NOMO-1 treated with DMSO at 0.1 percent for 48 hours (cell line): ENCODE measurements at regions not wholly inside any gene's neighbourhood (a gene's known extent, or its start where the extent isn't known, plus 50 kb on each side); places are given as distances from the start of the nearest gene placed in this dataset.
"Not testable (repeated sequence)": the region's sequence is repeated elsewhere in the genome, so short reads cannot be mapped to it uniquely, and the experiment has no call there.

Source experiments
- DNase-seq: peaks from one replicate; lab custom pipeline; 2025; ENCODE audit not compliant: unreplicated experiment; lab: John Stamatoyannopoulos, UW

- DNase-seq = peak; percentile 56
Observed at GRCh38 chr20:1757606-1758512, 100.3 kb upstream of the SIRPG start.

- DNase-seq = peak; percentile 86
Observed at GRCh38 chr20:1757072-1757471, 99.5 kb upstream of the SIRPG start.

- DNase-seq = no peak
Observed at GRCh38 chr20:1754749-1755148, 97.2 kb upstream of the SIRPG start.

GRCh38 chr20:1754306-1754705 lies 96.7 kb upstream of the SIRPG start:
- DNase-seq = no peak

GRCh38 chr20:1752045-1752444 lies 94.5 kb upstream of the SIRPG start:
- DNase-seq = no peak

- DNase-seq = no peak
Observed at GRCh38 chr20:1748777-1749176, 91.2 kb upstream of the SIRPG start.

GRCh38 chr20:1747953-1748577 lies 90.5 kb upstream of the SIRPG start:
- no peak for DNase-seq

- not testable (repeated sequence) for DNase-seq
Observed at GRCh38 chr20:1742049-1742434, 84.5 kb upstream of the SIRPG start.

- DNase-seq = peak; percentile 94
Observed at GRCh38 chr20:1741309-1742048, 83.9 kb upstream of the SIRPG start.

GRCh38 chr20:1737134-1737533 lies 79.6 kb upstream of the SIRPG start:
- DNase-seq = no peak

GRCh38 chr20:1735417-1736089 lies 78.0 kb upstream of the SIRPG start:
- no peak for DNase-seq

GRCh38 chr20:1734269-1734858 lies 76.8 kb upstream of the SIRPG start:
- peak; percentile 37 for DNase-seq

GRCh38 chr20:1731828-1732375 lies 74.3 kb upstream of the SIRPG start:
- DNase-seq = not testable (repeated sequence)

- not testable (repeated sequence) for DNase-seq
Observed at GRCh38 chr20:1730981-1731711, 73.6 kb upstream of the SIRPG start.

GRCh38 chr20:1727303-1727702 lies 69.7 kb upstream of the SIRPG start:
- DNase-seq = not testable (repeated sequence)

GRCh38 chr20:1724901-1725300 lies 67.3 kb upstream of the SIRPG start:
- no peak for DNase-seq

GRCh38 chr20:1722513-1723050 lies 65.0 kb upstream of the SIRPG start:
- DNase-seq = peak; percentile 84

- DNase-seq = peak; percentile 36
Observed at GRCh38 chr20:1721687-1722512, 64.3 kb upstream of the SIRPG start.
